PC-3 (cell line): ENCODE measurements at regions not wholly inside any gene's neighbourhood (a gene's known extent, or its start where the extent isn't known, plus 50 kb on each side); places are given as distances from the start of the nearest gene placed in this dataset.

ENCODE experiments used
- ATAC-seq: fragments of 200-7000 bp; cut with Tn5 transposase; 2 replicates; pipeline ENCODE4 v1.9.1; 2020; ENCODE audit warnings: mild to moderate bottlenecking, moderate library complexity
- BruUV-seq: library from RNA; stranded (reverse); fragments of 400-500 nt; replicated peaks from 2 replicates; lab custom pipeline; 2021; lab: Mats Ljungman, UMichigan
- CTCF ChIA-PET: fragments of 300-600 bp; sonication (Branson Sonifier 250); formaldehyde crosslinking; loops from one replicate; lab custom pipeline; 2022; ENCODE audit warnings: antibody characterized with exemption; lab: Charles Lee
- POLR2A ChIA-PET: fragments of 300-600 bp; sonication (Branson Sonifier 250); formaldehyde crosslinking; loops from one replicate; lab custom pipeline; 2022; ENCODE audit warnings: antibody characterized with exemption; ENCODE audit not compliant: unreplicated experiment; lab: Charles Lee
- DNase-seq: peaks from one replicate; pipeline ENCODE4 v3.0.0-alpha.2; 2015
- H2AFZ ChIP-seq: fragments of 300-600 bp; sonication (generic); 2 replicates; pipeline ENCODE4 v1.6.0; 2016; ENCODE audit warnings: antibody characterized with exemption, low read length
- H3F3A ChIP-seq: fragments of 300-600 bp; sonication (generic); one replicate; pipeline ENCODE4 v1.6.0; 2017; ENCODE audit warnings: antibody characterized with exemption, low read length, control low read depth, mild to moderate bottlenecking; ENCODE audit not compliant: unreplicated experiment
- H3K27ac ChIP-seq: fragments of 300-600 bp; sonication (generic); 2 replicates; pipeline ENCODE4 v1.5.1; 2016; ENCODE audit warnings: mild to moderate bottlenecking, low read length
- H3K27me3 ChIP-seq: fragments of 300-600 bp; sonication (generic); 2 replicates; pipeline ENCODE4 v1.6.1; 2016; ENCODE audit warnings: low read length, mixed read lengths
- H3K36me3 ChIP-seq: fragments of 300-600 bp; sonication (generic); 2 replicates; pipeline ENCODE4 v1.6.1; 2016; ENCODE audit warnings: low read depth, mixed run types, low read length, mixed read lengths
- H3K4me1 ChIP-seq: fragments of 300-600 bp; sonication (generic); 2 replicates; pipeline ENCODE4 v1.5.1; 2016; ENCODE audit warnings: low read length; ENCODE audit not compliant: insufficient read depth
- H3K4me2 ChIP-seq: fragments of 300-600 bp; sonication (generic); 2 replicates; pipeline ENCODE4 v1.6.0; 2016; ENCODE audit warnings: low read length
- H3K4me3 ChIP-seq: fragments of 300-600 bp; sonication (generic); 2 replicates; pipeline ENCODE4 v1.5.1; 2016; ENCODE audit warnings: mild to moderate bottlenecking, low read length, mixed read lengths
- H3K79me2 ChIP-seq: fragments of 300-600 bp; sonication (generic); 2 replicates; pipeline ENCODE4 v1.6.1; 2017; ENCODE audit warnings: low read length, mixed read lengths
- H3K9ac ChIP-seq: fragments of 300-600 bp; sonication (generic); 2 replicates; pipeline ENCODE4 v1.6.0; 2016; ENCODE audit warnings: mild to moderate bottlenecking, low read length
- H3K9me2 ChIP-seq: fragments of 300-600 bp; sonication (generic); replicated peaks from 2 replicates; pipeline ENCODE4 v1.6.1; 2016; ENCODE audit warnings: mixed run types, low read length, mixed read lengths
- H3K9me3 ChIP-seq: fragments of 300-600 bp; sonication (generic); 2 replicates; pipeline ENCODE4 v1.6.1; 2016; ENCODE audit warnings: low read length, mixed read lengths
- H4K20me1 ChIP-seq: fragments of 300-600 bp; sonication (generic); 2 replicates; pipeline ENCODE4 v1.6.1; 2016; ENCODE audit warnings: low read length, mixed read lengths
- EZH2 ChIP-seq: fragments of 300-600 bp; sonication (generic); IDR thresholded peaks from one replicate; pipeline ENCODE4 v1.6.1; 2017; ENCODE audit warnings: antibody characterized with exemption, mild to moderate bottlenecking, low read length; ENCODE audit not compliant: unreplicated experiment
- EZH2phosphoT487 ChIP-seq: fragments of 300-600 bp; sonication (generic); IDR thresholded peaks from 2 replicates; pipeline ENCODE4 v1.6.1; 2018; ENCODE audit warnings: mild to moderate bottlenecking, antibody characterized with exemption, low read length, borderline replicate concordance
- intact Hi-C: fragments of 100-400 bp; cut with micrococcal nuclease; formaldehyde crosslinking; loops from 2 replicates; pipeline ENCODE4 v1.9.0; 2023
- TF ChIP-seq, protein P1 (sequence below): fragments of 300-600 bp; sonication (generic); conservative IDR thresholded peaks from 2 replicates; pipeline ENCODE4 v1.5.1; 2017; ENCODE audit warnings: antibody characterized with exemption, low read depth, mild to moderate bottlenecking, low read length

DNA sequence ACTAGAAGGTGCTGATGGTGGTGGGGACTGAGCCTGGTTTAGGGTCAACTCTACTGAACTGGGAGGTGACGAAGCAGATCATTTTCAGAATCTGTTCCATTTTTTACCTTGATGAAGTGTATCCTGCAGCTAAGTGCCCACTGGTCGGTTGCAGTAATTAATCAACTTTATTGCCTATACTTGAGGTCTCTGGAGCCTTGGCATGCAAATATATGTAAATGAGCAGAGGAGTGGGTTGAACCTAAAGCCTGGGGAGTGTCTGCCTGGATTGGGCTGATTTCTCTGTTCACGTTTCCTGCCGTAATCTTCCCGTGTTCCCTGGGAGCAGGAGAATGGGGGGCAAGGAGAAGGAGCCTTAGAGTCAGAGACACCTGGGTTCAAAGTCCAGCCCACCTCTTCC lies 286.8 kb downstream of the PTPRU start:
- Histone ChIP-seq H3K9me2 (no peaks in the 10 kb centered on the region), H3K4me1 (no peaks in the 10 kb centered on the region), H3K79me2 (no peaks in the 10 kb centered on the region), H3K27me3 (no peaks in the 10 kb centered on the region), H3K4me3 (no peak overlapping the region), H3K36me3 (no peaks in the 10 kb centered on the region), H4K20me1 (no peaks in the 10 kb centered on the region), H3K9me3 (no peaks in the 10 kb centered on the region), H3K27ac (no peak overlapping the region), H3K9ac (no peak overlapping the region), H3K4me2 (no peak overlapping the region), H2AFZ (no peak overlapping the region), H3F3A (no peaks in the 10 kb centered on the region)
- ChIA-PET CTCF (no interaction called here), POLR2A (no interaction called here)
- TF ChIP-seq, protein P1, sequence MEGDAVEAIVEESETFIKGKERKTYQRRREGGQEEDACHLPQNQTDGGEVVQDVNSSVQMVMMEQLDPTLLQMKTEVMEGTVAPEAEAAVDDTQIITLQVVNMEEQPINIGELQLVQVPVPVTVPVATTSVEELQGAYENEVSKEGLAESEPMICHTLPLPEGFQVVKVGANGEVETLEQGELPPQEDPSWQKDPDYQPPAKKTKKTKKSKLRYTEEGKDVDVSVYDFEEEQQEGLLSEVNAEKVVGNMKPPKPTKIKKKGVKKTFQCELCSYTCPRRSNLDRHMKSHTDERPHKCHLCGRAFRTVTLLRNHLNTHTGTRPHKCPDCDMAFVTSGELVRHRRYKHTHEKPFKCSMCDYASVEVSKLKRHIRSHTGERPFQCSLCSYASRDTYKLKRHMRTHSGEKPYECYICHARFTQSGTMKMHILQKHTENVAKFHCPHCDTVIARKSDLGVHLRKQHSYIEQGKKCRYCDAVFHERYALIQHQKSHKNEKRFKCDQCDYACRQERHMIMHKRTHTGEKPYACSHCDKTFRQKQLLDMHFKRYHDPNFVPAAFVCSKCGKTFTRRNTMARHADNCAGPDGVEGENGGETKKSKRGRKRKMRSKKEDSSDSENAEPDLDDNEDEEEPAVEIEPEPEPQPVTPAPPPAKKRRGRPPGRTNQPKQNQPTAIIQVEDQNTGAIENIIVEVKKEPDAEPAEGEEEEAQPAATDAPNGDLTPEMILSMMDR, result no peak
- no peak for TF ChIP-seq EZH2
- no peak for TF ChIP-seq EZH2phosphoT487
- ATAC-seq, result no peak
- DNase-seq, result no peak
- no TSS peak for BruUV-seq
- intact Hi-C loops, result no loop called here

DNA sequence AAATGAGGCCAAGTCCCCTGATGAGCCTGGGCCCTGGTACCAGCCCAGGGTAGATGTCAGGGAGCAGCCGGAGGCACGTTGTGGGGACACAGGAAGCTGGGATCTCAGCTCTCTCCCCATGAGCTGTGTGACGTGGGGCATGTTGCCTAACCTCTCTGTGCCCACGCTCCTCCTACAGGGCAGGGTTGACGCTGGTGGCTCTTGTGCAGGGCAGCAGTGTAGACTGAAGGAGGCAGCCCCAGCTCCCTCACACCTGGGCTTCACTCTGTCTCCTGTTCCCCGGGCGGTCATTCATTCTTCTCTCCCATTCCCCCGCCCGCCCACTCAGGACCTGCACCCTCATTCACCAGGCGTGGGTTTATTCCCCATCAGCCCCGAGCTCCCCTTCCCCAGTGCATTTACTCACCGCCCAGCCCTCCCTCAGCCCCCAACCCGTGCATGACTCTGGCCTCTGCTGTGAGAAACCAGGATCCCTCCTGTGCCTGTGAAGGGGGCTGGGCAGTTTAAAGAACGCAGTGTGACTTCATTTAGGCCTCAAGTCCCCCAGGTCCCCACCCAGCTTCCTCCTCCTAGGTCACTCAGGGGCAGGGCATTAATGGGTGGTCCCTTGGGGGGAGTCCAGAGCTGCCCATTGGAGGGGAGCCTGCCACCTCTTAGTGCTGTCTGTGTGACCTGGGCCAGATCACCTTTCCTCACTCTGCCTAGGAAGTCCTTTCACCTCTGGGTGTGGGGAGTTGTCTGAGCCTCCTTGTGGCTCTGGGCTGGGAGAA lies 285.7 kb downstream of the PTPRU start:
- no TSS peak for BruUV-seq
- Histone ChIP-seq H3K27me3 (no peaks in the 10 kb centered on the region), H3K4me2 (no peak overlapping the region), H3K4me1 (no peaks in the 10 kb centered on the region), H3K9me3 (no peaks in the 10 kb centered on the region), H3K9me2 (no peaks in the 10 kb centered on the region), H3K27ac (no peak overlapping the region), H3K79me2 (no peaks in the 10 kb centered on the region), H3K9ac (no peak overlapping the region), H3K4me3 (no peak overlapping the region), H2AFZ (no peak overlapping the region), H4K20me1 (no peaks in the 10 kb centered on the region), H3K36me3 (no peaks in the 10 kb centered on the region), H3F3A (no peaks in the 10 kb centered on the region)
- CTCF ChIA-PET, result interaction anchor here (0.5 kb wide), 1 partner anchor 167 kb away, joined by 3 read pairs; no protein-coding TSS in a partner anchor
- no peak for TF ChIP-seq EZH2
- TF ChIP-seq, protein P1, result no peak
- TF ChIP-seq EZH2phosphoT487, result no peak
- ATAC-seq, result no peak
- POLR2A ChIA-PET, result no interaction called here
- intact Hi-C loops, result no loop called here
- DNase-seq, result no peak

DNA sequence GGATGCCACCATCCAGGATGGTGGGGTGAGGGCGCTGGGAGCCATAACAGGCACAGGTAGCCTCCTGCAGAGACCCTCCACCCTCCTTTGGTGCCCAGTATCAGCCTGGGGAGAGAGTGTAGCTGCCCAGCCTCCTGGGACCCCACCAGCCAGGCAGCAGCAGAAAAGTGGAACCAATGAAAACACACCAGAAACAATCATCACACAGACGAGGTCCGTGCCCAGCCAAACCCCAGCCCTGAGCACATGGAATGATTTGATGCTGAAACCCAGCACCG lies 285.1 kb downstream of the PTPRU start:
- no peaks in the 10 kb centered on the region for H3K27me3 ChIP-seq
- intact Hi-C loops, result no loop called here
- TF ChIP-seq EZH2phosphoT487, result no peak
- TF ChIP-seq EZH2, result no peak
- TF ChIP-seq, protein P1, result no peak
- ChIA-PET CTCF (no interaction called here), POLR2A (no interaction called here)
- no peaks in the 10 kb centered on the region for H4K20me1 ChIP-seq
- BruUV-seq, result no TSS peak
- H3K9me2 ChIP-seq, result no peaks in the 10 kb centered on the region
- ATAC-seq (no peak), DNase-seq (no peak)
- H3K36me3 ChIP-seq, result no peaks in the 10 kb centered on the region
- no peak overlapping the region for H3K9ac ChIP-seq
- H2AFZ ChIP-seq, result no peak overlapping the region
- H3K9me3 ChIP-seq, result no peaks in the 10 kb centered on the region
- H3K4me1 ChIP-seq, result no peaks in the 10 kb centered on the region
- H3K79me2 ChIP-seq, result no peaks in the 10 kb centered on the region
- no peak overlapping the region for H3K27ac ChIP-seq
- H3F3A ChIP-seq, result no peaks in the 10 kb centered on the region
- H3K4me3 ChIP-seq, result no peak overlapping the region
- H3K4me2 ChIP-seq, result no peak overlapping the region
